ENCODE measurements at regions not wholly inside any gene's neighbourhood (a gene's known extent, or its start where the extent isn't known, plus 50 kb on each side); places are given as distances from the start of the nearest gene placed in this dataset.

DNA sequence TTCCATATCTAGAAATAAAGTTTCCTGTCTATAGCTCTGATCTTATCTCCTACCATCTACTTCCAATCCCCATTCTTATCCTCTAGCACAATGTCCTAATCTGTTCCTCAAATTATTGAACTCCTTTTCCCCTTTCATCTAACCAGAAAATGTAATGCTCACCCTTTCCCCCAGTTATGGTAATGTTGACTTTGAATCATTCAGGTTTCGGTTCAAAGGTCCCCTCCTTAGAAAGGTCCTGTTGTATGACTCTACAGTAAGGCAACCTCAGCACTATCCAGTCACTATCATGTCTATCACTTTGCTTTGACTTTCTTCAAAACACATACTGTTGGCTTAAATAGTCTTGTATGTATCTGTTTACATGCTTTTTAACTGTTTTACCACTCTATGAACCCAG, 264.2 kb upstream of the PCDH15 start:
- intact Hi-C loops (cut with DNase I): no loop called here
- H3K27ac ChIP-seq: no peak overlapping the region

DNA sequence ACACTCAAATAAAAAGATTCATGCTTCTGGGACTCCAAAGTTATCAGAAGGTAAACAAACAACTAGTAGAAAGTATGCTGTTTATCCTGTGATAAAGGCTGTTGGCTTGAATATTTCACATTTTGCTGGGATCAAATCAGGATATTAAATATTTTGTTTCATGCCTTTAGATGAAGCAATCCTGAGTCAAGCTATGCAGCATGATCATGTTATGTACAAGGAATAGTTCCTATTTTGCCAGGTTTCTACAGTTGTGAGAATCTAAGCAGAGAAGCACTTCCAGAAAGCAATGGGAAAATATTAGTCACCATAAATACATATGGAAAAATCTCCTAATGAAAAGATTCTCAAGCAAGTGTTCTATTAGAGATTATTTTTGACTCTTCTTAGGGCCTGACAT, 262.8 kb upstream of the PCDH15 start:
- Histone ChIP-seq H3K9me3 (no peaks in the 10 kb centered on the region), H3K36me3 (no peaks in the 10 kb centered on the region), H3K27ac (no peak overlapping the region), H3K4me1 (no peaks in the 10 kb centered on the region), H3K4me3 (no peak overlapping the region), H3K27me3 (no peaks in the 10 kb centered on the region)
- TF ChIP-seq POLR2A (IDR thresholded peaks at IDR 0.05) (no peak), POLR2AphosphoS5 (IDR thresholded peaks at IDR 0.05; ENCODE audit: insufficient read depth in 1 of 2, low read depth in 1 of 2) (no peak), CTCF (IDR thresholded peaks at IDR 0.05) (no peak)
- intact Hi-C loops (cut with DNase I): no loop called here
- no peak for DNase-seq (ENCODE audit: extremely low spot score in 2 of 2)

More for the DNA sequence above, 264.2 kb upstream of the PCDH15 start:
- no peak overlapping the region for H3K4me3 ChIP-seq
- TF ChIP-seq CTCF (IDR thresholded peaks at IDR 0.05): no peak
- H3K4me1 ChIP-seq: no peaks in the 10 kb centered on the region
- DNase-seq (ENCODE audit: extremely low spot score in 2 of 2): no peak
- no peaks in the 10 kb centered on the region for H3K36me3 ChIP-seq
- H3K27me3 ChIP-seq: no peaks in the 10 kb centered on the region
- H3K9me3 ChIP-seq: no peaks in the 10 kb centered on the region

DNA sequence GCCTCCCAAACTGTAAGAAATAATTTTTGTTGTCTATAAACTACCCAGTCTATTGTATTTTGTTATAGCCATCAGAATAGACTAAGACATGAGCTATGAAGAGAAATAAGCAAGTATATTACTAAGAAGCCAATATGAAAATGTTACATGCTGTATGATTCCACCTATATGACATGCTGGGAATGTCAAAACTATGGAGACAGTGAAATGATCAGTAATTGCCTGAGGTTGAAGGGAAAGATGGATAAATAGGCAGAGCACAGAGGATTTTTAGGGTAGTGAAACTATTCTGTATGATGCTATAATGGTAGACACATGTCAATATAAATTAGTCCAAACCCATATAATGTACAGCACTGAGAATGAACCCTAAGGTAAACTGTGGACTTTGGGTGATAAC, 261.3 kb upstream of the PCDH15 start:
- H3K4me1 ChIP-seq: no peaks in the 10 kb centered on the region
- no peaks in the 10 kb centered on the region for H3K9me3 ChIP-seq
- no peak overlapping the region for H3K27ac ChIP-seq
- intact Hi-C loops (cut with DNase I): no loop called here
- H3K27me3 ChIP-seq: no peaks in the 10 kb centered on the region
- no peak overlapping the region for H3K4me3 ChIP-seq
- no peak for DNase-seq (ENCODE audit: extremely low spot score in 2 of 2)
- no peaks in the 10 kb centered on the region for H3K36me3 ChIP-seq
- TF ChIP-seq POLR2A (IDR thresholded peaks at IDR 0.05): no peak
- TF ChIP-seq CTCF (IDR thresholded peaks at IDR 0.05): no peak
- no peak for TF ChIP-seq POLR2AphosphoS5 (IDR thresholded peaks at IDR 0.05; ENCODE audit: insufficient read depth in 1 of 2, low read depth in 1 of 2)

DNA sequence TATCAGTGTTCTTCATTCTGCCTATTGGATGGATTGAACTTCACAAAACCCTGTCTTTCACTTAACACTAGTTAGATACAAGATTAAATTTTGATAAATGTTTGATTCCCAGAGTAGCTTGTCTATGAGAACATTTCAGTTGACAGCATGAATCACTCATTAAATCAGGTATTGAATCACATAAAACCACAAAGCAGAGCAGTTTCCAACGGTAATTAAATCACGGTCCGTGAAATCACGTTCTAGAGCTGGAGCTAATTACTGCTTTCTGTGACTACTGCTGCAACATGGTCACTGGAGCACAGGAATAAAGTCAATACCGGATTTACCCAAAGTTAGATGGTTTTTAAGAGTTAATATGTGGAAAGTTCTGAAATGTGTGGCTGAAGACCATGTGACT, 257.8 kb upstream of the PCDH15 start:
- Histone ChIP-seq H3K4me1 (no peaks in the 10 kb centered on the region), H3K27ac (no peak overlapping the region), H3K27me3 (no peaks in the 10 kb centered on the region), H3K9me3 (no peaks in the 10 kb centered on the region), H3K4me3 (no peak overlapping the region), H3K36me3 (no peaks in the 10 kb centered on the region)
- DNase-seq (ENCODE audit: extremely low spot score in 2 of 2): no peak
- intact Hi-C loops (cut with DNase I): no loop called here
- no peak for TF ChIP-seq POLR2AphosphoS5 (IDR thresholded peaks at IDR 0.05; ENCODE audit: insufficient read depth in 1 of 2, low read depth in 1 of 2)
- TF ChIP-seq CTCF (IDR thresholded peaks at IDR 0.05): no peak
- no peak for TF ChIP-seq POLR2A (IDR thresholded peaks at IDR 0.05)

DNA sequence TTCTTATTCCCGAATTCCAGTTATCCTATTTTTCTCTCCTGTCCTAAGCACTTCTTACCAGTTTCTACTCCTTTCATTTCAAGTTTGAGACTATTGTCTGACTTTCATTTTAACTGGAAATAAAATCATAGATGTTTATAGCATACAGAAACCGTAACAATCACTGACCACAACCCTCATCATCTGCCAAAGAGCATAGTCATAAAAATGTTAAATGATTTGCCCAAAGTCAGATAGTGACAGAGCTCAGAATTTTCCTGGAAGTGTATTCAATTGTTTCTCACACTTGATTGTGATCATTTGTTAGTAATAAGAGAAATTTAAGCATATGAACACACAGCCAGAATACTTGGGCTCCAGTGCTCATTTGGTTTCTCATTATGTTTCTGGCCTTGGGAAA, 250.5 kb upstream of the PCDH15 start:
- TF ChIP-seq POLR2A (IDR thresholded peaks at IDR 0.05) (no peak), CTCF (IDR thresholded peaks at IDR 0.05) (no peak), POLR2AphosphoS5 (IDR thresholded peaks at IDR 0.05; ENCODE audit: insufficient read depth in 1 of 2, low read depth in 1 of 2) (no peak)
- DNase-seq (ENCODE audit: extremely low spot score in 2 of 2): no peak
- H3K9me3 ChIP-seq: no peaks in the 10 kb centered on the region
- no peaks in the 10 kb centered on the region for H3K27me3 ChIP-seq
- intact Hi-C loops (cut with DNase I): no loop called here
- H3K4me3 ChIP-seq: no peak overlapping the region
- no peaks in the 10 kb centered on the region for H3K36me3 ChIP-seq
- H3K4me1 ChIP-seq: no peaks in the 10 kb centered on the region
- H3K27ac ChIP-seq: no peak overlapping the region

Measured in vagina (tissue), 2 donors.